Large intestine (tissue), 3 donors: ENCODE measurements at regions not wholly inside any gene's neighbourhood (a gene's known extent, or its start where the extent isn't known, plus 50 kb on each side); places are given as distances from the start of the nearest gene placed in this dataset.

Experiments used
- DNase-seq, 2 donors: peaks; one replicate each; pipeline versions ENCODE4 v3.0.0 to v3.0.0-alpha.2; 2013
- H3K27ac ChIP-seq: one replicate; pipeline ENCODE4 v1.5.1; 2013; ENCODE audit warnings: low read length
- H3K27me3 ChIP-seq: 2 replicates; pipeline ENCODE4 v1.6.1; 2013; ENCODE audit warnings: low read length; ENCODE audit not compliant: control insufficient read depth, insufficient read depth
- H3K36me3 ChIP-seq: 2 replicates; pipeline ENCODE4 v1.6.1; 2013; ENCODE audit warnings: low read length; ENCODE audit not compliant: control insufficient read depth, insufficient read depth
- H3K4me1 ChIP-seq: one replicate; pipeline ENCODE4 v1.6.1; 2013; ENCODE audit warnings: low read length; ENCODE audit not compliant: control insufficient read depth, insufficient read depth
- H3K4me3 ChIP-seq: one replicate; pipeline ENCODE4 v1.5.1; 2013; ENCODE audit warnings: low read length
- H3K9me3 ChIP-seq: one replicate; pipeline ENCODE4 v1.6.1; 2013; ENCODE audit warnings: mild to moderate bottlenecking, low read depth, low read length, moderate library complexity; ENCODE audit not compliant: control insufficient read depth
- WGBS: methylation state at CpG from one replicate; pipeline ENCODE4 v1.1.5; 2013; ENCODE audit warnings: low lambda C conversion rate; ENCODE audit not compliant: insufficient coverage; 5-methylcytosine and 5-hydroxymethylcytosine counted together

DNA sequence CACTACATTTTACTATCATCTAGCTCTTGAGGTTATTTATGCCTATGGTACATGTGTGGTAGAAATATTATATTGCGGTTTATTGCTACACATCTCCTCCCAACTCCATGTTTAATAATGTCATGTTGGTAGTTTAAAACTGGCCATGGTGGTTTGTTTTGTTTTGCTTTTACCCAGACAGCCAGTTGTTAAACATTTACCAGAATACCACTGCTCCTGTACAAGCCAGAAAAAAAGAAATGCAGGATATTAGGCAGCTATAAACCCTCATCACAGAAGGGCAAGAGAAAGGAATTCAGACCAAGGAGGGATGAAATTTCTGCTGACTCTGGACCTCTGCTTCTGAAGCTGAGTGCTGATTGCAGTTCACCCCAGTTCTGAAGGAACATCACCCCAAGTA is 451.8 kb upstream of the IL12A start:
- Histone ChIP-seq H3K4me1 (no peaks in the 10 kb centered on the region), H3K36me3 (no peaks in the 10 kb centered on the region), H3K27ac (no peak overlapping the region), H3K4me3 (no peak overlapping the region), H3K9me3 (no peaks in the 10 kb centered on the region), H3K27me3 (no peaks in the 10 kb centered on the region)
- no peak for DNase-seq
- no CpG with 5 or more reads among the region's 1 CpG for WGBS

GRCh38 chr3:159538507-159538906 is 450.1 kb upstream of the IL12A start:
- no peaks in the 10 kb centered on the region for H3K27me3 ChIP-seq
- no peak for DNase-seq
- H3K4me3 ChIP-seq, result no peak overlapping the region
- H3K27ac ChIP-seq, result no peak overlapping the region
- no peaks in the 10 kb centered on the region for H3K4me1 ChIP-seq
- H3K9me3 ChIP-seq, result no peaks in the 10 kb centered on the region
- WGBS, result 40% methylated on average over 1 of the region's 1 CpG
- no peaks in the 10 kb centered on the region for H3K36me3 ChIP-seq

DNA sequence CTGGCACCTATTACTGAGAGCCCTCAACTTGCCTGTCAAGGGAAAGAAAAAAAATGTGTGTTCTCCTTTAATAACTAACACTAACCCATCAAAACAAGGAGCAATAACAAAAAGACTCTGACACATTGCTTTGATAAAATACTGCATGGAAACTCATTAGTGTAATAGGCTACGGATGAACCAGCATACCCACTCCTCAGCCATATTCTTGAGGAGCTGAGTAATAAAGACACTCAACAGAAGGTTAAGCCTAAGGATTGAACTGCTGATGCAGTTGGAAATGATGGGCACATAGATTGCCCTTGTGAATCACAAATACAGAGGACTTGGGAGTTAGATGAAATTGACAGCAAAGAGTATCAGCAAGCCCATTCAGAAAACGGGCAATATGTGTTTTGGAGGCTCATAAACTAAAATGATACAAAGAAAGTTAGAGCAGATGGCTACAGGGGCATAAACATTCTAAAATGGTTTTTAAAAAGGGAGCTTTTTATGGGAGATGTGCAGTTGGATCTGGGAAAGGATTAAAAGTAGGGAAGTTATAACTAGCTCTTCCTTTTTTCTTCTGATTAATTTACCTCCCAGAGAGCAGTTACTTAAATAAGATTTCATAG is 447.6 kb upstream of the IL12A start:
- no peaks in the 10 kb centered on the region for H3K36me3 ChIP-seq
- H3K27ac ChIP-seq, result no peak overlapping the region
- 60% methylated on average over 1 of the region's 2 CpGs for WGBS
- H3K27me3 ChIP-seq, result no peaks in the 10 kb centered on the region
- DNase-seq, result no peak
- no peak overlapping the region for H3K4me3 ChIP-seq
- no peaks in the 10 kb centered on the region for H3K4me1 ChIP-seq
- no peaks in the 10 kb centered on the region for H3K9me3 ChIP-seq

DNA sequence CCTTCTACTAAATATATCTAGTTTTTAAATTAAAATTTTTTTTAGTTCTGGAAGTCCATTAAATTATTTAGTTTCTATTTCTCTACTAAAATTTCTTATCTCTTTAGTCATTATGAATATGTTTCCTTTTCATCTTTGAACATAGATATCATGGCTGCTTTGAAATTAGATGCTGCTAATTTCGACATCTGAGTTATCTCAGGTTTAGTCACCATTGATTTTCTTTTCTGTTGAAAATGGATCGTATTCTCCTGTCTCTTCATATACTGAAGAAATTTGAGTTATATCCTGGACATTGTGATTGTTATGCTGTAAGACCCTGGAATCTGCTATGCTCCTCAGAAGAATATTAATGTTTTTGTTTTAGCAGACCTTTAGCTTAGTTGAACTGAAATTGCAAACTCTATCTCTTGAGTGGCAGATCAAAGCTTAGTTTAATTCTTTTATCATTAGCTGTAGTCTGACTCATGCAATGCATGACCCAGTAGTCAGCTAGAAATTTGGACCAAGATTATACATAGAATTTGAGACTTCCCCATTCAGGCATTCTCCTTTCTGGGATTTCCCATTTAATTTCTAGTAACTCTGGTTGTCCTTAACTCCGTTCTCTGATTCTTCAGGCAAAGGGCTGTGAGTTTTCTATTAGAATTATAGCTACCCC is 439.8 kb upstream of the IL12A start:
- no peaks in the 10 kb centered on the region for H3K9me3 ChIP-seq
- 86% methylated on average over 1 of the region's 3 CpGs for WGBS
- DNase-seq, result no peak

GRCh38 chr3:159555205-159555604 is 433.4 kb upstream of the IL12A start:
- Histone ChIP-seq H3K9me3 (no peaks in the 10 kb centered on the region), H3K4me1 (no peaks in the 10 kb centered on the region), H3K27ac (no peak overlapping the region), H3K4me3 (no peak overlapping the region), H3K36me3 (no peaks in the 10 kb centered on the region), H3K27me3 (no peaks in the 10 kb centered on the region)
- no peak for DNase-seq

More for the DNA sequence above, 439.8 kb upstream of the IL12A start:
- Histone ChIP-seq H3K27ac (no peak overlapping the region), H3K4me3 (no peak overlapping the region), H3K27me3 (no peaks in the 10 kb centered on the region), H3K4me1 (no peaks in the 10 kb centered on the region), H3K36me3 (no peaks in the 10 kb centered on the region)

DNA sequence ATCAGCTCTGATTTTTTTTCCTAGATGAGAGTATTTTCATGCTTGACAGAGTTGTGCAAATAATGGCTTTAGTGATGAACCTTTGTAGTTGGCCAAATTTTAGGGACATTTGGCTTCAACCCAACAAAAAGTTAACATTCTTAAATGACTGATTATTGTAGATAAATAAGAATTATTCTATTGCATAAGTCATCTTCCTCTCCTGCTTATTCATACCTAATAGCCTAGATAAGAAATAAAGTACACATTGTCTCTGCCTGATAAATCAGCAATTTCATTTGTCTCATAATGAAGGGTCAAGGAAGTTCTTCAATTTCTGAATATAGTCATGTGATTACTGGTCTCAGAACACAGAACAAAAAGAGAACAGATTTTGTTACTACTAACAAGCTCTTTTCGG is 428.9 kb upstream of the IL12A start:
- Histone ChIP-seq H3K36me3 (no peaks in the 10 kb centered on the region), H3K27me3 (no peaks in the 10 kb centered on the region), H3K4me1 (no peaks in the 10 kb centered on the region), H3K9me3 (no peaks in the 10 kb centered on the region), H3K27ac (no peak overlapping the region), H3K4me3 (no peak overlapping the region)
- no peak for DNase-seq
- WGBS, result no CpG with 5 or more reads among the region's 1 CpG

GRCh38 chr3:159560214-159560979 is 428.2 kb upstream of the IL12A start:
- DNase-seq, result no peak
- Histone ChIP-seq H3K27me3 (no peaks in the 10 kb centered on the region), H3K27ac (no peak overlapping the region), H3K4me3 (no peak overlapping the region), H3K4me1 (no peaks in the 10 kb centered on the region), H3K36me3 (no peaks in the 10 kb centered on the region), H3K9me3 (no peaks in the 10 kb centered on the region)
- WGBS, result 59% methylated on average over 3 of the region's 8 CpGs

GRCh38 chr3:159565313-159565712 is 423.3 kb upstream of the IL12A start:
- Histone ChIP-seq H3K9me3 (no peaks in the 10 kb centered on the region), H3K4me3 (no peak overlapping the region), H3K4me1 (no peaks in the 10 kb centered on the region), H3K36me3 (no peaks in the 10 kb centered on the region), H3K27me3 (no peaks in the 10 kb centered on the region), H3K27ac (no peak overlapping the region)
- DNase-seq, result no peak
- 83% methylated on average over 1 of the region's 1 CpG for WGBS

- no peaks in the 10 kb centered on the region for H3K27me3 ChIP-seq
- no peaks in the 10 kb centered on the region for H3K9me3 ChIP-seq
- no peaks in the 10 kb centered on the region for H3K36me3 ChIP-seq
- H3K27ac ChIP-seq, result no peak overlapping the region
- no peaks in the 10 kb centered on the region for H3K4me1 ChIP-seq
- DNase-seq, result no peak
- no peak overlapping the region for H3K4me3 ChIP-seq
- 55% methylated on average over 2 of the region's 3 CpGs for WGBS
Observed at GRCh38 chr3:159583662-159584061, 405.0 kb upstream of the IL12A start.

DNA sequence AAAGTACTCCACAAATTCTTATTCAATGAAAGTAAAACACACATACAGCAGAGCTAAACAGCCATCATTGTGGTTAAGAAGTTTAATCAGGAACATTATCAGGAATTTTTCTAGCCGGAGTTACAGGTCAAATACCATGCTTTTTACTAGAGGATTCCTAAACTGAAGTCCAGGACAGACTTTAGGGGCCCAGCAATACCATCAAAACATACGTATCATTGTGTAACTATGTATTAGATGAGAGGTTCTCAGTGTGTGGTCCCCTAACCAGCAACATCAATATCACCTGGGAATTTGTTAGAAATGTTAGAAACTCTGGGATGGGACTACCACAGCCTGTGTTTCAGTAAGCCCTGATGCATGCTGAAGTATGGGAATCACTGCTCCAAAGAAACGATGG is 404.2 kb upstream of the IL12A start:
- no peaks in the 10 kb centered on the region for H3K4me1 ChIP-seq
- no peaks in the 10 kb centered on the region for H3K27me3 ChIP-seq
- no peaks in the 10 kb centered on the region for H3K36me3 ChIP-seq
- WGBS, result no CpG with 5 or more reads among the region's 3 CpGs
- DNase-seq, result no peak
- no peak overlapping the region for H3K27ac ChIP-seq
- H3K4me3 ChIP-seq, result no peak overlapping the region
- H3K9me3 ChIP-seq, result no peaks in the 10 kb centered on the region
